B cell (primary cell): ENCODE measurements at regions not wholly inside any gene's neighbourhood (a gene's known extent, or its start where the extent isn't known, plus 50 kb on each side); places are given as distances from the start of the nearest gene placed in this dataset.

Experiments
- EZH2 ChIP-seq: IDR thresholded peaks from 2 replicates; pipeline ENCODE4 v1.6.1; 2012; ENCODE audit warnings: borderline replicate concordance, low read depth, mild to moderate bottlenecking, moderate library complexity, low read length; ENCODE audit not compliant: insufficient read depth, poor library complexity, severe bottlenecking
- TF ChIP-seq, protein P1 (sequence below): fragments of 200-600 bp; IDR thresholded peaks from one replicate; pipeline ENCODE4 v1.8.0; 2022; ENCODE audit warnings: antibody characterized with exemption, mild to moderate bottlenecking

GRCh38 chr20:29741594-29741893 is 1515.9 kb upstream of the DEFB115 start:
- TF ChIP-seq, protein P1, sequence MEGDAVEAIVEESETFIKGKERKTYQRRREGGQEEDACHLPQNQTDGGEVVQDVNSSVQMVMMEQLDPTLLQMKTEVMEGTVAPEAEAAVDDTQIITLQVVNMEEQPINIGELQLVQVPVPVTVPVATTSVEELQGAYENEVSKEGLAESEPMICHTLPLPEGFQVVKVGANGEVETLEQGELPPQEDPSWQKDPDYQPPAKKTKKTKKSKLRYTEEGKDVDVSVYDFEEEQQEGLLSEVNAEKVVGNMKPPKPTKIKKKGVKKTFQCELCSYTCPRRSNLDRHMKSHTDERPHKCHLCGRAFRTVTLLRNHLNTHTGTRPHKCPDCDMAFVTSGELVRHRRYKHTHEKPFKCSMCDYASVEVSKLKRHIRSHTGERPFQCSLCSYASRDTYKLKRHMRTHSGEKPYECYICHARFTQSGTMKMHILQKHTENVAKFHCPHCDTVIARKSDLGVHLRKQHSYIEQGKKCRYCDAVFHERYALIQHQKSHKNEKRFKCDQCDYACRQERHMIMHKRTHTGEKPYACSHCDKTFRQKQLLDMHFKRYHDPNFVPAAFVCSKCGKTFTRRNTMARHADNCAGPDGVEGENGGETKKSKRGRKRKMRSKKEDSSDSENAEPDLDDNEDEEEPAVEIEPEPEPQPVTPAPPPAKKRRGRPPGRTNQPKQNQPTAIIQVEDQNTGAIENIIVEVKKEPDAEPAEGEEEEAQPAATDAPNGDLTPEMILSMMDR = no peak
- no peak for TF ChIP-seq EZH2
